Stomach (tissue), 8 donors: ENCODE measurements at regions not wholly inside any gene's neighbourhood (a gene's known extent, or its start where the extent isn't known, plus 50 kb on each side); places are given as distances from the start of the nearest gene placed in this dataset.

Source experiments
- DNase-seq, 2 donors: peaks; one replicate each; pipeline versions ENCODE4 v3.0.0 to v3.0.0-alpha.2; 2013 to 2019
- H3K27ac ChIP-seq, 5 donors: fragments of 200-600 bp in 4 of 5; sonication (generic) in 4 of 5; one replicate each; pipeline ENCODE4 v1.5.1; 2013 to 2019; ENCODE audit warnings: mild to moderate bottlenecking in 1 of 5, moderate library complexity in 1 of 5
- H3K27me3 ChIP-seq, 3 donors: fragments of 200-600 bp; sonication (generic); one replicate each; pipeline ENCODE4 v1.5.1; 2017 to 2019; ENCODE audit warnings: mixed run types in 1 of 3
- H3K36me3 ChIP-seq, 4 donors: fragments of 200-600 bp; sonication (generic); 1 replicate in 3 of 4; 2 replicates in 1 of 4; pipeline ENCODE4 v1.5.1; 2016 to 2019
- H3K4me1 ChIP-seq, 4 donors: fragments of 200-600 bp; sonication (generic); one replicate each; pipeline ENCODE4 v1.5.1; 2016 to 2019
- H3K4me3 ChIP-seq, 4 donors: fragments of 200-600 bp; sonication (generic) in 3 of 4; one replicate each; pipeline ENCODE4 v1.5.1; 2016 to 2019; ENCODE audit warnings: mild to moderate bottlenecking in 1 of 4
- H3K9me3 ChIP-seq, 4 donors: fragments of 200-600 bp; sonication (generic); one replicate each; pipeline ENCODE4 v1.5.1; 2016 to 2019
- EP300 ChIP-seq: sonication (generic); formaldehyde crosslinking; IDR thresholded peaks from one replicate; pipeline ENCODE4 v1.6.1; 2017; ENCODE audit warnings: antibody characterized with exemption
- POLR2A ChIP-seq, 4 donors: fragments of 450-650 bp; IDR thresholded peaks; one replicate each; pipeline ENCODE4 v1.6.1; 2016; ENCODE audit warnings: antibody characterized with exemption in 4 of 4, control low read depth in 2 of 4, mild to moderate bottlenecking in 1 of 4, moderate library complexity in 1 of 4
- POLR2AphosphoS5 ChIP-seq, 3 donors: sonication (generic); formaldehyde crosslinking; IDR thresholded peaks; one replicate each; pipeline ENCODE4 v1.6.1; 2016; ENCODE audit warnings: antibody characterized with exemption in 3 of 3
- WGBS, 5 donors: extraction: QIAGEN DNeasy Blood & Tissue Kit in 3 of 5; methylation state at CpG; one replicate each; pipeline versions ENCODE4 v1.1.5 to v1.1.7; 2013 to 2018; 5-methylcytosine and 5-hydroxymethylcytosine counted together
- intact Hi-C: fragments of 100-400 bp; cut with DNase I; formaldehyde crosslinking; loops from one replicate; pipeline ENCODE4 v1.15.1; 2023; ENCODE audit warnings: low total_unique reads
- TF ChIP-seq, protein P1 (sequence below), 7 experiments: fragments of 450-650 bp in 4 of 7; fragments of 200-600 bp in 3 of 7; sonication (generic) in 3 of 7; IDR thresholded peaks; one replicate each; pipeline ENCODE4 v1.5.1; 2016 to 2019; ENCODE audit warnings: antibody characterized with exemption in 7 of 7, control low read depth in 2 of 7, mild to moderate bottlenecking in 1 of 7
- donor health status: healthy with polysubstance abuse.
- donor health status: Bipolar disorder and iron deficiency.
- donor health status: healthy.

DNA sequence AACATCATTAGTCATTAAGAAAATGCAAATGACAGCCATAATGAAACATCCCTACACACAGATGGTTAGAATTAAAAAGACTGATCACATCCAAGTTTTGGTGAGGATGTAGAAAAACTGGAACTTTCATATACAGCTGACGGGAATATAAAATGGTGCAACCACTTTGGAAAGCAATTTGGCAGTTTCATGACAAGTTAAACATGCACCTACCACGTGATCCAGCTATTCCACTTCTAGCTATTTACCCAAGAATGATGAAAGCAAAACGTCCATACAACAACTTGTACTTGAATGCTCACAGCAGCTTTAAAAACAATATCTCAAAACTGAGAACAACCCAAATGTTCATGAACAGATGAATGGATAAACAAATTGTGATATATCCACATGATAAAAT lies 77.9 kb upstream of the AVPR1A start:
- no peaks in the 10 kb centered on the region for H3K9me3 ChIP-seq
- intact Hi-C loops = no loop called here
- WGBS, 5 donors = 45 to 57% (median 56%) methylated on average over 3 of the region's 3 CpGs
- no peak overlapping the region for H3K27ac ChIP-seq
- H3K4me1 ChIP-seq = no peaks in the 10 kb centered on the region
- H3K27me3 ChIP-seq = no peaks in the 10 kb centered on the region
- H3K4me3 ChIP-seq = no peak overlapping the region
- TF ChIP-seq EP300 = no peak
- no peak for TF ChIP-seq POLR2AphosphoS5 (IDR thresholded peaks at IDR 0.05)
- TF ChIP-seq POLR2A (IDR thresholded peaks at IDR 0.05) = no peak
- TF ChIP-seq, protein P1, sequence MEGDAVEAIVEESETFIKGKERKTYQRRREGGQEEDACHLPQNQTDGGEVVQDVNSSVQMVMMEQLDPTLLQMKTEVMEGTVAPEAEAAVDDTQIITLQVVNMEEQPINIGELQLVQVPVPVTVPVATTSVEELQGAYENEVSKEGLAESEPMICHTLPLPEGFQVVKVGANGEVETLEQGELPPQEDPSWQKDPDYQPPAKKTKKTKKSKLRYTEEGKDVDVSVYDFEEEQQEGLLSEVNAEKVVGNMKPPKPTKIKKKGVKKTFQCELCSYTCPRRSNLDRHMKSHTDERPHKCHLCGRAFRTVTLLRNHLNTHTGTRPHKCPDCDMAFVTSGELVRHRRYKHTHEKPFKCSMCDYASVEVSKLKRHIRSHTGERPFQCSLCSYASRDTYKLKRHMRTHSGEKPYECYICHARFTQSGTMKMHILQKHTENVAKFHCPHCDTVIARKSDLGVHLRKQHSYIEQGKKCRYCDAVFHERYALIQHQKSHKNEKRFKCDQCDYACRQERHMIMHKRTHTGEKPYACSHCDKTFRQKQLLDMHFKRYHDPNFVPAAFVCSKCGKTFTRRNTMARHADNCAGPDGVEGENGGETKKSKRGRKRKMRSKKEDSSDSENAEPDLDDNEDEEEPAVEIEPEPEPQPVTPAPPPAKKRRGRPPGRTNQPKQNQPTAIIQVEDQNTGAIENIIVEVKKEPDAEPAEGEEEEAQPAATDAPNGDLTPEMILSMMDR (IDR thresholded peaks at IDR 0.05) = no peak
- no peaks in the 10 kb centered on the region for H3K36me3 ChIP-seq
- no peak for DNase-seq

DNA sequence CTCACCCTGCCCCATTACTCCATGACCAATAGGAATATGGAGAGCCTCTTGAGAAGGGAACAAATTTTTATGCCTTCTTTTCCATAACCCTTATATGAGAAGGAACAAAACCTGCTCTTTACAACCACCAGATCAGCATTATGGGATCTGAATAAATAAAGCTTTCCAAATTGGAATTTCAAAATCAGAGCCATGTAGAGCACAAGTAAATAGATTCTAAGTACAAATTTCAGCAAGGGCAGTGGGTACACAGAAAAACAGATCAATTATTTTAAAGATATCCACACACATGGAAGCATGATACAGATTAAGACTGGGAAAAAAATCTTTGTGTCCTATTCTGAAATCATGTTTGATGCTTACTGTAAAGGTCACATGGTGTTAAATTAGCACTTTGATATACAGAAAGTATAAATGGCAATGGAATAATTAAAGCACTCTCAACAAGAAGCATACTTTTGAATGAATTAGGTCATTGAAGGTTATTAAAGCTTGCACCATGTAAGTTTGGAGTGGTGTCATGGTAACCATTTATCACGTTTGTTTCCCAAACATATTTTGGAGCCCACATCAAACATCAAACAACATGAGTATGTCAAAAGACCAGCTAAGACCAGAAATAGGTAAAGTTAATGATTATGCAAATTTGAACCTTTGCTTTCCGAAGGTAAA lies 75.9 kb upstream of the AVPR1A start:
- TF ChIP-seq POLR2A (IDR thresholded peaks at IDR 0.05) = no peak
- TF ChIP-seq, protein P1 (IDR thresholded peaks at IDR 0.05) = no peak
- TF ChIP-seq POLR2AphosphoS5 (IDR thresholded peaks at IDR 0.05) = no peak
- TF ChIP-seq EP300 = no peak
- intact Hi-C loops = no loop called here
- 57 to 67% (median 65%) methylated on average over 2 of the region's 2 CpGs for WGBS, 5 donors

GRCh38 chr12:63224396-63224795 lies 73.4 kb upstream of the AVPR1A start:
- H3K27me3 ChIP-seq = no peaks in the 10 kb centered on the region
- peaks cover 0 to 4% (median 0%) of the 10 kb centered on the region in 4 donors for H3K4me1 ChIP-seq
- WGBS, 5 donors = 31 to 54% (median 48%) methylated on average over 1 of the region's 1 CpG
- no peaks in the 10 kb centered on the region for H3K36me3 ChIP-seq
- no peak for DNase-seq
- no peak for TF ChIP-seq EP300
- TF ChIP-seq POLR2A (IDR thresholded peaks at IDR 0.05) = no peak
- no peak for TF ChIP-seq POLR2AphosphoS5 (IDR thresholded peaks at IDR 0.05)
- TF ChIP-seq, protein P1 (IDR thresholded peaks at IDR 0.05) = no peak
- no peak overlapping the region for H3K27ac ChIP-seq
- intact Hi-C loops = no loop called here
- H3K9me3 ChIP-seq = no peaks in the 10 kb centered on the region
- H3K4me3 ChIP-seq = no peak overlapping the region

More for the DNA sequence above, 75.9 kb upstream of the AVPR1A start:
- Histone ChIP-seq H3K27me3 (no peaks in the 10 kb centered on the region), H3K36me3 (no peaks in the 10 kb centered on the region), H3K4me3 (no peak overlapping the region), H3K4me1 (no peaks in the 10 kb centered on the region), H3K9me3 (no peaks in the 10 kb centered on the region), H3K27ac (no peak overlapping the region)
- DNase-seq = no peak

- H3K36me3 ChIP-seq = no peaks in the 10 kb centered on the region
- H3K27ac ChIP-seq = no peak overlapping the region
- TF ChIP-seq EP300 (no peak), POLR2AphosphoS5 (IDR thresholded peaks at IDR 0.05) (no peak), POLR2A (IDR thresholded peaks at IDR 0.05) (no peak)
- TF ChIP-seq, protein P1 (IDR thresholded peaks at IDR 0.05) = no peak
- H3K27me3 ChIP-seq = no peaks in the 10 kb centered on the region
- H3K4me3 ChIP-seq = no peak overlapping the region
- H3K4me1 ChIP-seq = peaks cover 0 to 4% (median 0%) of the 10 kb centered on the region in 4 donors
- no peaks in the 10 kb centered on the region for H3K9me3 ChIP-seq
- no peak for DNase-seq
- intact Hi-C loops = no loop called here
Measured at GRCh38 chr12:63223128-63223527, 72.1 kb upstream of the AVPR1A start.
